GM23248 (cell line): ENCODE measurements at regions not wholly inside any gene's neighbourhood (a gene's known extent, or its start where the extent isn't known, plus 50 kb on each side); places are given as distances from the start of the nearest gene placed in this dataset.

Source experiments
- DNase-seq: peaks from one replicate; pipeline ENCODE4 v3.0.0-alpha.2; 2015
- H2AFZ ChIP-seq: fragments of 200-600 bp; sonication (generic); 2 replicates; pipeline ENCODE4 v1.6.1; 2016; ENCODE audit warnings: antibody characterized with exemption
- H3F3A ChIP-seq: fragments of 200-600 bp; sonication (generic); 2 replicates; pipeline ENCODE4 v1.6.1; 2016; ENCODE audit warnings: mild to moderate bottlenecking, antibody characterized with exemption, mixed run types; ENCODE audit not compliant: insufficient read depth
- H3K27ac ChIP-seq: fragments of 200-600 bp; sonication (generic); 2 replicates; pipeline ENCODE4 v1.5.1; 2016; ENCODE audit warnings: mild to moderate bottlenecking
- H3K27me3 ChIP-seq: fragments of 200-600 bp; sonication (generic); replicated peaks from 2 replicates; pipeline ENCODE4 v1.6.1; 2016; ENCODE audit warnings: mild to moderate bottlenecking; ENCODE audit not compliant: insufficient read depth
- H3K36me3 ChIP-seq: fragments of 200-600 bp; sonication (generic); 2 replicates; pipeline ENCODE4 v1.6.1; 2016; ENCODE audit warnings: low read depth, mild to moderate bottlenecking
- H3K4me1 ChIP-seq: fragments of 200-600 bp; sonication (generic); 2 replicates; pipeline ENCODE4 v1.6.1; 2016; ENCODE audit warnings: mild to moderate bottlenecking; ENCODE audit not compliant: insufficient read depth
- H3K4me2 ChIP-seq: fragments of 200-600 bp; sonication (generic); one replicate; pipeline ENCODE4 v1.6.1; 2016; ENCODE audit warnings: mild to moderate bottlenecking; ENCODE audit not compliant: unreplicated experiment
- H3K4me3 ChIP-seq: fragments of 200-600 bp; sonication (generic); 2 replicates; pipeline ENCODE4 v1.5.1; 2016; ENCODE audit warnings: mild to moderate bottlenecking
- H3K79me2 ChIP-seq: fragments of 200-600 bp; sonication (generic); 2 replicates; pipeline ENCODE4 v1.6.1; 2016; ENCODE audit warnings: mild to moderate bottlenecking; ENCODE audit not compliant: insufficient read depth
- H3K9ac ChIP-seq: fragments of 200-600 bp; sonication (generic); 2 replicates; pipeline ENCODE4 v1.6.1; 2016; ENCODE audit warnings: mild to moderate bottlenecking
- H3K9me2 ChIP-seq: fragments of 200-600 bp; sonication (generic); 2 replicates; pipeline ENCODE4 v1.6.1; 2016; ENCODE audit warnings: mixed run types, mild to moderate bottlenecking, moderate library complexity; ENCODE audit not compliant: insufficient read depth
- H3K9me3 ChIP-seq: fragments of 200-600 bp; sonication (generic); one replicate; pipeline ENCODE4 v1.6.1; 2017; ENCODE audit warnings: low read depth
- H4K20me1 ChIP-seq: fragments of 200-600 bp; sonication (generic); 2 replicates; pipeline ENCODE4 v1.6.0; 2016; ENCODE audit not compliant: insufficient read depth
- EZH2 ChIP-seq: fragments of 200-600 bp; sonication (generic); IDR thresholded peaks from 2 replicates; pipeline ENCODE4 v1.6.1; 2018; ENCODE audit warnings: antibody characterized with exemption, mild to moderate bottlenecking; ENCODE audit not compliant: insufficient read depth, poor library complexity, severe bottlenecking
- EZH2phosphoT487 ChIP-seq: fragments of 200-600 bp; sonication (generic); IDR thresholded peaks from 2 replicates; pipeline ENCODE4 v1.6.1; 2018; ENCODE audit warnings: antibody characterized with exemption, moderate library complexity, mild to moderate bottlenecking, low read depth; ENCODE audit not compliant: insufficient read depth
- WGBS, 2 experiments: methylation state at CpG; one replicate each; pipeline ENCODE4 v1.1.6; 2015 to 2017; ENCODE audit warnings: low lambda C conversion rate in 2 of 2, low coverage in 1 of 2; ENCODE audit errors: missing lambda C conversion rate in 2 of 2; 5-methylcytosine and 5-hydroxymethylcytosine counted together
- in situ Hi-C: fragments of 300-500 bp; cut with MboI; formaldehyde crosslinking; loops from 2 replicates; pipeline ENCODE4 v1.15.0; 2020

DNA sequence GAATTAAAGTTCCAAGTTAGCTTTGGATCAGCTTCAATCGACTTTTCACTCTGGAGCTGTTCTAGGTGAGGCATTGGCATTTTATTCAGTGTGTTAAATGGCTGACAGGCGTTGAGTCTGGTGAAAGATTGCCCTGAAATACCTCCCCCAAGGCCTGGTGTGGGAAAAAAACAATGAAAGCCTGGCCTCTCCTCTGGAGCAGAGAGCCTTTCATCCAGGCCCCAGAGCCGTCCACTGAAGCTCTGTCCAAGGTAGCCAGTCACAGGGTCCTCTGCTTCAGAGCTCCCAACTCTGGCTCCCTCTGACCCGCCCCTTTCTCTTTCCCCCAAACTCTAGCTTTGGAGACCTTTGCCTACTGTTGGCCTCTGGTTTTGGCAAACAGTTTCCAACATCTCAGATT lies 123.6 kb upstream of the CRHR1 start:
- no peaks in the 10 kb centered on the region for H3F3A ChIP-seq
- H3K4me1 ChIP-seq = no peaks in the 10 kb centered on the region
- WGBS, 2 experiments = 28 to 33% methylated on average over 3 to 4 of the region's 4 CpGs
- no peak overlapping the region for H3K27ac ChIP-seq
- no peak for TF ChIP-seq EZH2
- no peak for TF ChIP-seq EZH2phosphoT487
- no peaks in the 10 kb centered on the region for H3K36me3 ChIP-seq
- no peaks in the 10 kb centered on the region for H3K79me2 ChIP-seq
- H3K27me3 ChIP-seq = peaks cover 23% of the 10 kb centered on the region
- H3K4me2 ChIP-seq = no peak overlapping the region
- H2AFZ ChIP-seq = no peak overlapping the region
- H3K4me3 ChIP-seq = no peak overlapping the region
- H3K9me3 ChIP-seq = no peaks in the 10 kb centered on the region
- no peaks in the 10 kb centered on the region for H4K20me1 ChIP-seq
- H3K9me2 ChIP-seq = no peaks in the 10 kb centered on the region
- no peak for DNase-seq
- H3K9ac ChIP-seq = no peak overlapping the region
- in situ Hi-C loops = no loop called here

DNA sequence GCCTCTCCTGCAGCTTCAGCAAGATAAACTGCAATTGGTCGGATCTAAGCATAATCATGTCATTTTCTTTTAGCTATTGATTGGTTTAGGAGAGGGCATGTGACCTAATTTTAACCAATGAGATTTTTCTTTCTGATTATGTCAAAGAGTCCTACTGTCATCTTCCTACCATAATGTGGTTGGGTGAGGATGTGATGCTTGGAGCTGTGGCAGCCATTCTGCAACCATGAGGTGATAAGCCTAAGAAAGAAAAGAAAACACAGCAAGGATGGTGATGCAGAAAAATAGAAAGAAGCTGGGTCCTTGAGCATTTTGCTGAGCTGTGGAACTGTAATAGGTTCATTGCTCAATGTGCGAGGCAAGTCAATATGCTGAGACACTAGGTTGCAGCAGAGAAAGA lies 121.7 kb upstream of the CRHR1 start:
- WGBS, 2 experiments = 71 to 77% methylated on average over 2 of the region's 2 CpGs
- Histone ChIP-seq H3K9me2 (no peaks in the 10 kb centered on the region), H3K27me3 (peaks cover 29% of the 10 kb centered on the region), H3K27ac (no peak overlapping the region), H3K36me3 (no peaks in the 10 kb centered on the region), H3K4me2 (no peak overlapping the region), H3K4me1 (no peaks in the 10 kb centered on the region), H2AFZ (no peak overlapping the region), H3K9me3 (no peaks in the 10 kb centered on the region), H3F3A (no peaks in the 10 kb centered on the region), H3K79me2 (no peaks in the 10 kb centered on the region), H3K4me3 (no peak overlapping the region), H4K20me1 (no peaks in the 10 kb centered on the region), H3K9ac (no peak overlapping the region)
- DNase-seq = no peak
- no peak for TF ChIP-seq EZH2
- TF ChIP-seq EZH2phosphoT487 = no peak
- in situ Hi-C loops = no loop called here

DNA sequence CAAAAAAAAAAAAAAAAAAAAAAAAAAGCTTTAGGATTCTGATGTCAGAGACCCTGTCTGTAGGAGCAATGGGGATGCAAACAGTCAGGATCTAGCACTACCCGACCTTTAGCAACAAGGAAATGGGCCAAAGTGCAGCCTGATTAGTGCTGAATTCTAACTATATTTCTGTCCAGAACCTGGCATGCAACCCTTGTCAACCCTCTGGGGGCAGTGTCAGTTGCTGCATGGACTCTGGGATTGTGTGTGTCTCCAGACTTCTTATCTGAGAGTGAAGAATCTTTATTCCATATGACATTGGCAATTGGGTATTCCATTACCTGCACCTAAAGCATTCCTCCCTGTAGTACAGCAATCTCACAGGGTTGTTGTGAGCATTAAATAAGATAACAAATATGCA lies 120.3 kb upstream of the CRHR1 start:
- Histone ChIP-seq H3K9me3 (no peaks in the 10 kb centered on the region), H3K9me2 (no peaks in the 10 kb centered on the region), H2AFZ (no peak overlapping the region), H3K27ac (no peak overlapping the region), H3K27me3 (peaks cover 29% of the 10 kb centered on the region), H3K9ac (no peak overlapping the region), H3K4me2 (no peak overlapping the region), H3K4me1 (no peaks in the 10 kb centered on the region), H3K36me3 (no peaks in the 10 kb centered on the region), H3K4me3 (no peak overlapping the region), H3F3A (no peaks in the 10 kb centered on the region), H4K20me1 (no peaks in the 10 kb centered on the region), H3K79me2 (no peaks in the 10 kb centered on the region)
- TF ChIP-seq EZH2phosphoT487 = no peak
- TF ChIP-seq EZH2 = no peak
- WGBS, 2 experiments = 0% methylated on average over 1 of the region's 1 CpG
- in situ Hi-C loops = no loop called here
- DNase-seq = no peak

DNA sequence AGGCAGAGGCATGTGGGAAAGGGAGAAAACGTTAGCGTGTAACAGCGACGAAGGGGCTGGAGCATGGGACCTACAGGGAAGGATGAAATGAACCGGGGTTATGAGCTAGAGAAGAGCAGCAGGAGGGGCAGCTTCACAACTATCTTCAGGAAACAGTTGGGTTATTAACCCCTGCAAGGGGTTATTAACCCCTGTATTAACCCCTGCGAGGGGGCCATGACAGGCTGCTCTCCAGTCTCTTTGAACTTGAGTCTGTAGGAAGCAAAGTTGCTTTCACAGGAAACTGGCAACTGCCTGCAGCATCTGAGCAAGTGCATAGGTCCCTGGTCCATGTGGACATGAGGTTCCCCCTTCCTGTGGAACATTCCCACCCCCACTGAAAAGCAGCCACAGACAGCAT lies 119.2 kb upstream of the CRHR1 start:
- in situ Hi-C loops = no loop called here
- TF ChIP-seq EZH2 (no peak), EZH2phosphoT487 (no peak)

DNA sequence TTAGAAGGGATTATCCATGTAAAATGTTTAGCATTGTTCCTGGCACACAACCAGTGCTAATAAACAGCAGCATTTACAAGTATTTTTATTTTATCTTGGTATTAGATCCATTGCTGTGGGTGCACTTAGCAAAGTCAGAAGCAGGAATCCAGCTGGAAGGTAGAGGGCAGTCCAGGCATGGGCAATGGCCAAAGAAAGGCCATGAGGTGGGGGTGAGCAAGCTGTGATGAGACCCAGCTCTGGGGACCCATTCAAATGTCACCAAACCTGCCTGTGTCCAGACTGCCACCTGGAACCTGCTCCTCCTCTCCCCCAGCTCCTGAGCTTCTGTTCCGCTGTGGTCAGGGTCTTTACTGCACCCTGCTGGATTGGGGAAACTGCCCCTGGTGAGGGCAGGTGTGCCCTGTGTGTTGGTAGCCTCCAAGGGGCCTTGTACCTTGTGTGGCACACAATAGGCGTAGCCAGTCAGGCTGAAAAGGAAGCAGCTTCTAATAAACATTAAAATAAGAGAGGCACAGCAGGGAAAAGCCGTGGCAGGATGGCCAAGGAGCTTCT lies 118.0 kb upstream of the CRHR1 start:
- H3K4me3 ChIP-seq = no peak overlapping the region
- in situ Hi-C loops = no loop called here
- no peak overlapping the region for H3K4me2 ChIP-seq
- H3F3A ChIP-seq = no peaks in the 10 kb centered on the region
- H3K4me1 ChIP-seq = no peaks in the 10 kb centered on the region
- no peak overlapping the region for H3K27ac ChIP-seq
- peaks cover 32% of the 10 kb centered on the region for H3K27me3 ChIP-seq
- H3K79me2 ChIP-seq = no peaks in the 10 kb centered on the region
- H3K9me3 ChIP-seq = no peaks in the 10 kb centered on the region
- no peak for DNase-seq
- WGBS, 2 experiments = 43 to 45% methylated on average over 3 of the region's 3 CpGs
- no peak overlapping the region for H3K9ac ChIP-seq
- no peaks in the 10 kb centered on the region for H3K36me3 ChIP-seq
- TF ChIP-seq EZH2 = no peak
- no peak overlapping the region for H2AFZ ChIP-seq
- no peaks in the 10 kb centered on the region for H3K9me2 ChIP-seq
- H4K20me1 ChIP-seq = no peaks in the 10 kb centered on the region

More for the DNA sequence above, 119.2 kb upstream of the CRHR1 start:
- Histone ChIP-seq H3K9me3 (no peaks in the 10 kb centered on the region), H3K27ac (no peak overlapping the region), H3K9me2 (no peaks in the 10 kb centered on the region), H3K4me3 (no peak overlapping the region), H3F3A (no peaks in the 10 kb centered on the region), H3K27me3 (peaks cover 32% of the 10 kb centered on the region), H4K20me1 (no peaks in the 10 kb centered on the region), H3K79me2 (no peaks in the 10 kb centered on the region), H3K9ac (no peak overlapping the region), H3K4me1 (no peaks in the 10 kb centered on the region), H3K4me2 (no peak overlapping the region), H3K36me3 (no peaks in the 10 kb centered on the region), H2AFZ (no peak overlapping the region)
- DNase-seq = no peak
- WGBS, 2 experiments = 12 to 19% methylated on average over 6 of the region's 6 CpGs
